ENCODE measurements at regions not wholly inside any gene's neighbourhood (a gene's known extent, or its start where the extent isn't known, plus 50 kb on each side); places are given as distances from the start of the nearest gene placed in this dataset.

GRCh38 chr1:98232678-98233077 is 311.8 kb upstream of the DPYD start:
- no peak for DNase-seq (ENCODE audit: low spot score)
- TF ChIP-seq CTCF (IDR thresholded peaks at IDR 0.05; ENCODE audit: extremely low read depth, insufficient read depth, missing control alignments), result no peak
- in situ Hi-C loops (cut with MboI; ENCODE audit: low pct_unique_long_range_greater_than_20kb, low sequenced_read_pairs, unreplicated experiment), result no loop called here

- DNase-seq (ENCODE audit: low spot score), result no peak
- no peak for TF ChIP-seq CTCF (IDR thresholded peaks at IDR 0.05; ENCODE audit: extremely low read depth, insufficient read depth, missing control alignments)
- in situ Hi-C loops (cut with MboI; ENCODE audit: low pct_unique_long_range_greater_than_20kb, low sequenced_read_pairs, unreplicated experiment), result no loop called here
Observed at GRCh38 chr1:98222706-98223105, 301.9 kb upstream of the DPYD start.

- in situ Hi-C loops (cut with MboI; ENCODE audit: low pct_unique_long_range_greater_than_20kb, low sequenced_read_pairs, unreplicated experiment), result no loop called here
- DNase-seq (ENCODE audit: low spot score), result no peak
- no peak for TF ChIP-seq CTCF (IDR thresholded peaks at IDR 0.05; ENCODE audit: extremely low read depth, insufficient read depth, missing control alignments)
Observed at GRCh38 chr1:98221923-98222322, 301.1 kb upstream of the DPYD start.

GRCh38 chr1:98217601-98218000 is 296.8 kb upstream of the DPYD start:
- no peak for DNase-seq (ENCODE audit: low spot score)
- no peak for TF ChIP-seq CTCF (IDR thresholded peaks at IDR 0.05; ENCODE audit: extremely low read depth, insufficient read depth, missing control alignments)
- in situ Hi-C loops (cut with MboI; ENCODE audit: low pct_unique_long_range_greater_than_20kb, low sequenced_read_pairs, unreplicated experiment), result no loop called here

- TF ChIP-seq CTCF (IDR thresholded peaks at IDR 0.05; ENCODE audit: extremely low read depth, insufficient read depth, missing control alignments), result no peak
- no peak for DNase-seq (ENCODE audit: low spot score)
- in situ Hi-C loops (cut with MboI; ENCODE audit: low pct_unique_long_range_greater_than_20kb, low sequenced_read_pairs, unreplicated experiment), result no loop called here
Observed at GRCh38 chr1:98216304-98216703, 295.5 kb upstream of the DPYD start.

GRCh38 chr1:98211271-98211845 is 290.5 kb upstream of the DPYD start:
- DNase-seq (ENCODE audit: low spot score), result no peak
- TF ChIP-seq CTCF (IDR thresholded peaks at IDR 0.05; ENCODE audit: extremely low read depth, insufficient read depth, missing control alignments), result no peak
- in situ Hi-C loops (cut with MboI; ENCODE audit: low pct_unique_long_range_greater_than_20kb, low sequenced_read_pairs, unreplicated experiment), result no loop called here

- no peak for DNase-seq (ENCODE audit: low spot score)
- in situ Hi-C loops (cut with MboI; ENCODE audit: low pct_unique_long_range_greater_than_20kb, low sequenced_read_pairs, unreplicated experiment), result no loop called here
- no peak for TF ChIP-seq CTCF (IDR thresholded peaks at IDR 0.05; ENCODE audit: extremely low read depth, insufficient read depth, missing control alignments)
Observed at GRCh38 chr1:98210563-98210962, 289.7 kb upstream of the DPYD start.
